ENCODE measurements at regions not wholly inside any gene's neighbourhood (a gene's known extent, or its start where the extent isn't known, plus 50 kb on each side); places are given as distances from the start of the nearest gene placed in this dataset.

DNA sequence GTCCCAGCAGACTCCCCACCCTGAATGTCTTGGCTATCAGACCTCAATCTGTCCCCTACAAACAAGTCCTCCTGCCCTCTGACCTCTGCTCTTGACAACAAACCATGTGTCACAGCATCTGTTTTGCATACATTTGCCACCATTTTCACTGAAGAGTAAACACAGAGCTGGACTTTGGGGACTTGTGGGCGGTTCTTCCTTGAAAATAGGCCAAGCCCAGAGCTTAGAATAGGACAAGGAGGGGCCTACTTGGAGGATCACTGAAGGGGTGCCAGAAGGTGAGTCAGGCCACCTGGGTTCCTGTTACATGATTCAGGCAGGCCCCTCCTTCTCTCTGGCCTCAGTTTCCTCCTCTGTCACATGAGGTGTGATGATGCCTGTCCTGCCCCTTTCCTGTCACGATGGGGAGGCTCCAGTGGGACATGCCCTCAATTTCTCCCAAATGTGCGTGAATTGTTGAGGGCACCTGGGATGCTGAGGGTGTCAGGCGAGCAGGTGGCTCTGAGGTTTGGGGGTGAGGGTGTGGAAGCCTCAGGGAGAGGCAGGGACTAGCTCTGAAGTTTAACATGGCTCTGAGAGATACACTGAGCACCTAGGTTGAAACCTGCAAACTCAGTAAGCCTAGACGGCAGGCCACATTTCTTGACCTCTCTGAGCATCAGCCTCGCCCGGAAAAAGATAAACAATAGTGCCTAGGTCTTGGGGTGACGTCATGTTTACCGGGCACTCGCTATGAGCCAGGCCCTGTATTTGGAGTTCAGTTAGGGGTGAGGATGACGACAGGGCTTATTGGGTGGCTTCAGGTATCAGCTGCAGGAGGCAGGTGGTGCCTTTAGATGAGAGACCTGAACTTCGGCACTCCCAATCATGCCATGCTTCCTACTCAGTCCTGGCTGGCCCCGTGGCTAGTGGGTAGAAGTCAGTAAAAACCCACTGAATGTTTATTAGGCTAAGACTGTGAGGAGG, 107.6 kb upstream of the PITX1 start:
- peaks cover 2% of the 10 kb centered on the region for H3K9me3 Mint-ChIP-seq
- DNase-seq (ENCODE audit: low spot score in 2 of 2) (no peak), ATAC-seq (ENCODE audit: low read depth) (no peak)
- H3K4me1 Mint-ChIP-seq = peaks cover 9% of the 10 kb centered on the region
- H3K36me3 Mint-ChIP-seq = no peaks in the 10 kb centered on the region
- no peak overlapping the region for H3K4me3 Mint-ChIP-seq
- H3K27ac Mint-ChIP-seq = no peak overlapping the region
- H3K27me3 Mint-ChIP-seq = peaks cover 7% of the 10 kb centered on the region

DNA sequence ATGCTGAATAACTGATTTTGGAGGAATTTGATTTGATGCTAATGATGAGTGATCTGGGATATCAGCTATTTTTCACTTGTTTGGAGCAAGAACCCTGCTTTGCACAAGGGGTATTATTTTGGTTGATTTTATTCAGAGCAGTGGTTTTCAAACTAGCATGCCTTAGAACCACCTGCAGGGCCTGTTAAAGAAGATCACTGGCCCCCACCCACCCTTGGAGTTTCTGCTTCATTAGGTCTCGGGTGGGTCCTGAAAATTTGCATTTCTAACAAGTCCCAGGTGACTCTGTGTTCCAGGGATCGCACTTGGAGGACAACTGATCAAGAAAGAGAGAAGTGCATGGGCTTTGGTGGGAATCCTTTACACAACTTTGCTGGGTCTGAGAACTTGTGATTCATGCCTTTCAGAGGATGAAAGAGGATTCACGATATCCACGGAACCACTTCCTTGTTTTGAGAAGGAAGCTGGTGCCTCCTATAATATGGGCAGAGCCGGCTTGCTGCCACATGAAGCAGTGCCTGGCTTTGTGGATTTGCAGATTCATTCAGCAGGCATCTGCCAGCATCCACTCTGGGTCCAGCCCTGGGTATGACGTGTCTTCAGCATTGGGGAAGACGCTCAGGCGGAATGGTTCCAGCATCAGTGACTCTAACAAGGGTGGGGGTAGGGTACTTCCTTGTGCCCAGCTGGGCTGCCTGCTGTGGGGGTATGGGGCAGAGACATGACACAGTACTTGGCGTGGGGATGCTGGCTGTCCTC, 106.6 kb upstream of the PITX1 start:
- H3K36me3 Mint-ChIP-seq = no peaks in the 10 kb centered on the region
- H3K27me3 Mint-ChIP-seq = peaks cover 13% of the 10 kb centered on the region
- peak; percentile 15 for ATAC-seq (ENCODE audit: low read depth)
- no peak overlapping the region for H3K27ac Mint-ChIP-seq
- no peak overlapping the region for H3K4me3 Mint-ChIP-seq
- no peak for DNase-seq (ENCODE audit: low spot score in 2 of 2)
- peaks cover 2% of the 10 kb centered on the region for H3K9me3 Mint-ChIP-seq
- peaks cover 9% of the 10 kb centered on the region for H3K4me1 Mint-ChIP-seq

DNA sequence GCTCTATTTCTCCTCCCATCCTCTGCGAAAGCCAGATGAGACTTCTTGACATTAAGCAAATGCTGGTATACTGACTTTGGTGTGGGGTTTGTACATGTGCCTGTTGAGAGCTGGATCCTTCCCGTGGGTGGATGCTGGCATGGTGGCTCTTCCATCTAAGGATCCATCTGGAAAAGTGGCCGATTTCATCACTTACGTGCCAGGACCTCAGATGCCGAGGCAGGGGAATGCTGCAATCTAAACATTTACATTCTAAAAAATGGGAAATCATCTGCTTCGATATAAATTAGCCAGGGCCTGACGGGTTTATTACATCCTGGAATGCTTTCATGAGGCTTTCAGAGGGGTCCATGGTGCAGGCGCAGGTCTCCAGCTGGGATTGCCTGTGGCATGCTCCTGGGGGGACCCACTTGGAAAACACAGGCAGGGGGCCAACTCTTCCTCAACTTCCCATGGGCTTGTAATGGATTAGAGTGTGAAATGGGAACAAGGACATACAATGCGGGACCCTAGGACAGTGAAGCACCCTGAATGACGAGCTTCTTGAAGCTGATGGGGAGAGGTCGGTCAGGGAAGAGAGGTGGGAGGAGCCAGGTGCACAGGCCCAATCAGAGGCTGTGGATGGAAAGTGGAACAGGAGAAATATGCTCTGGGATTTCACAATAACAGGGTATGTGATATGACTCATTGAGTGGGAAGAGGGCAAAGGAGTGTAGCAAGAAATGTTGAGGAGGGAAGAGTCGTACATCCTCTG, 105.5 kb upstream of the PITX1 start:
- Mint-ChIP-seq H3K4me3 (no peak overlapping the region), H3K27ac (no peak overlapping the region), H3K9me3 (peaks cover 2% of the 10 kb centered on the region), H3K27me3 (peaks cover 17% of the 10 kb centered on the region), H3K4me1 (peaks cover 9% of the 10 kb centered on the region), H3K36me3 (no peaks in the 10 kb centered on the region)
- DNase-seq (ENCODE audit: low spot score in 2 of 2) = no peak
- no peak for ATAC-seq (ENCODE audit: low read depth)

DNA sequence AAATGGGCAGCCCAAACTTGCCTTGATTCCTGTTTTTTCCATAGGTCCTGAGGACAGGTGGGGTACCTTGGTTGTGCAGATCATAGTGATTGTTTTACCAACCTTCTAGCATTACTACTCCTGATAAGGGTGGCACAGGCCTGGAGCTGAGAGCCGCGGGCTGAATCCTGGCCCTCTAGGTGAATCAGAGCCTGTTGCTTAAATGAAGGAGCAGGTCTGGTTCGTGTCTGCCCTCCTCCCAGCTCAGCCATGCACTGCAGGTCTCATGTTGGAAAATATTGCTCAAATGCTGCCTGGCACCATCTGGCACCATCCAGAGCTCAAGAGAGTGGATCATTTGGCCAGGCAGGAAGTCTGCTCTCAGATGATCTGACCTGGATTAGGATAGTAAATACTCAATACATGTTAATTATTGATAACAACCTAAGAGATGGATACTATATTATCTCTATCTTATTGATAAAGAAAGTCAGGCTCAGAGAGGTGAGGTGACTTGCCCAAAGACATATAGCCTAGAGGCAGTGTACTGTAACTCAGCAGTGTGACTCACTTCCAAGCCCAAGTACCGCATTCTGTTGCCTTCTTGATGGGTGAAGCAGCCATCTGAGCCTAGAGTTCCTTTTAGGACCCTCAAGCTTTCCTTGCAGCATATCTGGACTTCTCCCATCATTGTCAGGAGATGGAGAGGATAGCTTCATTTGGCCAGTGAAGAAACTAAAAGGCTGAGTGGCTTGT, 104.3 kb upstream of the PITX1 start:
- ATAC-seq (ENCODE audit: low read depth) (no peak), DNase-seq (ENCODE audit: low spot score in 2 of 2) (no peak)
- Mint-ChIP-seq H3K4me3 (no peak overlapping the region), H3K4me1 (peaks cover 9% of the 10 kb centered on the region), H3K36me3 (no peaks in the 10 kb centered on the region), H3K27ac (no peak overlapping the region), H3K9me3 (no peaks in the 10 kb centered on the region), H3K27me3 (peaks cover 21% of the 10 kb centered on the region)

DNA sequence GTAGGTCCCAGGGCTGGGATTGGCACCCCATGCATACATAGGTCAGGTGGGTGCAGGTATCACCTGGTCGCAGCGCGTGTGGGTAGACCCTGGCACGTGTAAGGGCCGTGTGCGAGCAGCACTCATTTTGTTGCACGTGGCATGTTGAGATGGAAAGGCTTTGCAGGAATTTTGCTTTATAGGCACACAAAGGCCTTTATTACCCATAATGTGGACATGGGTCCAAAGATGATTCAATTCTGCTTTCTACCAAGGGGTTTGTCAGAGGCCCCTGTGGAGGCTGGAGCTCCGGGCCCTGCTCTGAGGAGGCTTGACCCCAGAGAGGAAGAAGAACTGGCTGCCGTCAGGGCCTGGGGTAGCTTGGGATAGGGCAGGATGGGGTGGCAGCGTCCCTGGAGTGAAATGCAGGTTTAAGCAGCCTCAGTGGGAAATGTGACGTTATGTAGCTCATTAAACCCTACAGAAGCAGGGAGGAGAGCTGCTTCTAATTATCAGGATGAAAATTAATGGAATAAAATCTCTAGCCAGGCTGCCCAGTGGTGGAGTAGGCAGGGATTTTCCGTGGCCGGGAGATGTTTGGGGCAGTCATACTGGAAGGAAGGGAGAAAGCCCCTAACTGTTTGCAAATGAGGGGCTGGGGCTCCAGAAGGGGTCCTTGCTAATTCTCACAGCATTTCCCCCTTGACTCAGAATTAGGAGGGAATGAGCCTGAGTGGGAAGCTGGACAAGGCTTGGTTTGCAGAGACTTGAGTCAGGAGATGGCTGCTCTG, 103.3 kb upstream of the PITX1 start:
- no peak overlapping the region for H3K4me3 Mint-ChIP-seq
- DNase-seq (ENCODE audit: low spot score in 2 of 2) (no peak), ATAC-seq (ENCODE audit: low read depth) (no peak)
- H3K36me3 Mint-ChIP-seq = no peaks in the 10 kb centered on the region
- peaks cover 9% of the 10 kb centered on the region for H3K4me1 Mint-ChIP-seq
- H3K27ac Mint-ChIP-seq = no peak overlapping the region
- no peaks in the 10 kb centered on the region for H3K9me3 Mint-ChIP-seq
- H3K27me3 Mint-ChIP-seq = peaks cover 24% of the 10 kb centered on the region

DNA sequence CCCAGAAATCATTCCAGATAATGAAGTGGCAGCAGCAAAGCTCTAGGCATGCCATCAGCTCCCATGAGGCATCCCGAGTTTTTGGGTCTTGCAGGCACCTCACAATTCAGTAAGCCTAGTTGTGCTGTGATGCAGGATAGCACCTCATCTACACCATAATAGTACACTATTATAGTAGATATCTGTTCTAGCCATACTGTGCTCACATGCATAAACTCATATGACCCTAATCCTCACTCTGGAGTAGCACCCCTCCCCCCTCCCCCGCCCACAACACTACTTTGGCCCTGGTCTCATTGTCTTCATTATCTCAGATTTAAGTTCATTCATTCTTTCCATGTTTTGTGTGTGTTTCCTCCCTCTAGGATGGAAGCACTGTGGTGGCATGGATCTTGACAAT, 102.5 kb upstream of the PITX1 start:
- no peaks in the 10 kb centered on the region for H3K36me3 Mint-ChIP-seq
- H3K27me3 Mint-ChIP-seq = peaks cover 25% of the 10 kb centered on the region
- peaks cover 9% of the 10 kb centered on the region for H3K4me1 Mint-ChIP-seq
- H3K4me3 Mint-ChIP-seq = no peak overlapping the region
- H3K9me3 Mint-ChIP-seq = no peaks in the 10 kb centered on the region
- no peak overlapping the region for H3K27ac Mint-ChIP-seq
- no peak for DNase-seq (ENCODE audit: low spot score in 2 of 2)
- no peak for ATAC-seq (ENCODE audit: low read depth)

DNA sequence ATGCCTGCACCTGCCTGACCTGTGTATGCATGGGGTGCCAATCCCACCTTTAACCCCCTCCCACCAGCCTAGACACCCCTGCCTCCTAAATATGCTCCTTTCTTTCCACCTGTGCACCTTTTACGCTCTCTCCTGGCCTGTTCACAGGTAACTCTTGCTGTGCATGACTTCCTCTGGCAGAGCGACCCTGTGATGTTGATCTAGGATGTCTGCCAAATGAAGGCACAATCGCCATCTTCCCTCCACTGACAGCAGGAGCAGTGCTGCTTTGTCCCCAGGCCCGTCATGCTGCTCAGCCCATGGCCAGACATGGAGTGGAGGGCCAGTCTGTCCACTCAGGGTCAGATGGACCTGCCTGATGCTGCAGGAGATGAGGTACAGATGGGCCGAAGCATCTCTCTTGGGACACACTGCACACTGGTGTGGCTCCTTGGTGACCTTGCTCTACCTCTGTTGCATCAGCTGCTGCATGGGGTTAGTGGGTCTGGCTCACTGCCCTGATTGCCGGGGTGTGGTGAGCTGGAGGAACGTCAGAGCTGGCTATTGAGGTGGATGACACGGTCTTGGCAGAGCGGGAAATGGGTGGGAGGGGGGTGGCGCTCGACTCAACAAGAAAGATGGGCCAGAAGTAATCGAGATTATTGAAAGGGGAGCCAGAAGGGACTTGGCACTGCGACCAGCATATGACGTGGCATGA, 101.7 kb upstream of the PITX1 start:
- no peak overlapping the region for H3K4me3 Mint-ChIP-seq
- H3K4me1 Mint-ChIP-seq = peaks cover 9% of the 10 kb centered on the region
- no peaks in the 10 kb centered on the region for H3K36me3 Mint-ChIP-seq
- ATAC-seq (ENCODE audit: low read depth) (no peak), DNase-seq (ENCODE audit: low spot score in 2 of 2) (no peak)
- no peaks in the 10 kb centered on the region for H3K9me3 Mint-ChIP-seq
- no peak overlapping the region for H3K27ac Mint-ChIP-seq
- peaks cover 25% of the 10 kb centered on the region for H3K27me3 Mint-ChIP-seq

DNA sequence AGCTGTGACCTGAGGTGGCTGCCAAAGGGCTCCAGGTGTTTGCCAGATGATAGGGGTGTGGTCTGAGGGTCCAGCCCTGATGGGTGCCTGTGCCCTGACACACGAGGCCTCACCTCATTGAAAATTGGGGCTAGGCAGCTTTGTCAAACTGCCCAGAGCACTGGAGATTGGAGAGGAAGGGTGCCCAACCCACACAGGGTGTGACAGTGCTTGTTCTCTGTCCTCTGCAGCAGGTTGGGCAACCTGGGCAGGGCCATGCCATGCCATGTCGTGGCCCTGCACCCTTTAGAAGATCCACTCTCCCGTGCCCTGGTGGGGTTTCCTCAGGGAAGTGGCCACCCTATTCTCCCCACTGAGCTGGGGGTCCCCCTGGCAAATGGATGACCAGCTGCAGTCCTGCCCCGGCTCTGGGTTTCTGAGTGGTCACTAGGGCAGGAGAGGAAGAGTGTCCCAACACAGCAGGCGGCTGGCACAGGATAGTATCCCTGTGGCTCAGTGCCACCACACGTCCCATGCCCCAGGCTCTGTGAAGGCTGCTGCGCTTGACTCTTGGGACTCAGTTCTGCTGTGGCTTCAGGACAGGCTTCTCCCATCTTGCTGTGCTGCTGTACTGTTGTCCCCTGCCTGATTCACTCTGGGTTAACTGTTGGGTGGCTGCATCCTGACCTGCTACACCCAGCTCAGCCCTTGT, 100.8 kb upstream of the PITX1 start:
- Mint-ChIP-seq H3K9me3 (no peaks in the 10 kb centered on the region), H3K36me3 (no peaks in the 10 kb centered on the region), H3K27ac (no peak overlapping the region), H3K4me3 (no peak overlapping the region), H3K27me3 (peaks cover 30% of the 10 kb centered on the region), H3K4me1 (peaks cover 7% of the 10 kb centered on the region)
- DNase-seq (ENCODE audit: low spot score in 2 of 2) (no peak), ATAC-seq (ENCODE audit: low read depth) (no peak)

DNA sequence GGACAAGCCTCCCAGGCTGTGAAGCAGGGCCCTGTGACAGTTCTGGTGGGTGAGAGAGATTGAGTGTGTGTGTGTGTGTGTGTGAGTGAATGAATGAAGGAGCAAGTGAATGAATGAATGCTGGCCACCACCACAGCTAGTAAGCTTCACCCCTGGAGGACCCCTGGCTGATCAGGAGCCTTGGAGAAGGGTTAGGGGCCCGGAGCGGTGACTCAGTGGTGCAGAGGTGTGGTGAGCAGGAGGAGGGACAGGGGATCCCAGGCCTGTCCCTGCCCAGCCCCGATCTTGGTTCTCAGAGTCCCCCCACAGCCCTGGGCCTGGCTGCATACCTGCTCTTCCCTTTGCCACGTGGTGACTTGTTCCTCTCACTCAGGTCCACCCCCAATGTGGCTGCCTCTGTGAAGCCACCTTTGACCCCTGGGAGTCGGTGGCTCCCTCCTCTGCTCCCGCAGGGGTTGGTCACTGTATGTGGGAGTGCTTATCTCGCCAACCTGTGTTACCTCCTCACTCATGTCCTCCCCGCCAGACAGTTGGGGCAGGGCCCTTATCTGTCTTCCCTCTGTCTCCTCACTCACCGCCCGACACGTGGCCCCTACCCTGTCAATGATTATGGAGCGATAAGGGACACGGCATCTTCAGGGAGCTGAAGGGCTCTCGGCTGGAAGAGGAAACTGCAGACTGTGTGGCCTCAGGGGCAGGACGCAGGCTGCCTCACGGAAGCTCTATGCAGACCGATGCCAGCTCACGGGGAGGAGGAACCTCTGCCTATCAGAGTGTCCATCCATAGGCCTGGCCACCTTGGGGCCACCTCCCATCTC, 99.9 kb upstream of the PITX1 start:
- ATAC-seq (ENCODE audit: low read depth) (no peak), DNase-seq (ENCODE audit: low spot score in 2 of 2) (no peak)
- peaks cover 9% of the 10 kb centered on the region for H3K4me1 Mint-ChIP-seq
- H3K27ac Mint-ChIP-seq = no peak overlapping the region
- no peaks in the 10 kb centered on the region for H3K36me3 Mint-ChIP-seq
- peaks cover 28% of the 10 kb centered on the region for H3K27me3 Mint-ChIP-seq
- no peak overlapping the region for H3K4me3 Mint-ChIP-seq
- H3K9me3 Mint-ChIP-seq = no peaks in the 10 kb centered on the region

DNA sequence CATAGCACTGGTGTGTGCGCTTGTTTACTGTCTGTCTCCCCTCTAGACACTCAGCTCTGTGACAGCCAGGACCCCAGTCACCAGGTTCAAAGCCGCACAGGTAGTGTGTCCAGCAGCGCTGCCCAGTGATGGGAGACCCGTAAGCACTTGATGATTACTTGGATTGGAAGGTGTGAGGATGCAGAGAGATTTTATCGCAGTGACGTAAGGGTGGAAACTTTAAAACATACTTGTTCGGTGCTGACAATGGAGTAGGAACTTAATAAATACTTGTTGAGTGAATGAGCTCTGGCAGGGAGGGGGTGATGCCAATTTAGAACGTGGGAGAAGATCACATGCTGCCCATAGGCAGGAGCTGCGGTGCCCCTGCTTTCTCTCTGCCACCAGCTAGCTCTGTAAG, 99.2 kb upstream of the PITX1 start:
- ATAC-seq (ENCODE audit: low read depth) (no peak), DNase-seq (ENCODE audit: low spot score in 2 of 2) (no peak)
- Mint-ChIP-seq H3K9me3 (no peaks in the 10 kb centered on the region), H3K4me3 (no peak overlapping the region), H3K4me1 (peaks cover 9% of the 10 kb centered on the region), H3K27ac (no peak overlapping the region), H3K36me3 (no peaks in the 10 kb centered on the region), H3K27me3 (peaks cover 28% of the 10 kb centered on the region)

DNA sequence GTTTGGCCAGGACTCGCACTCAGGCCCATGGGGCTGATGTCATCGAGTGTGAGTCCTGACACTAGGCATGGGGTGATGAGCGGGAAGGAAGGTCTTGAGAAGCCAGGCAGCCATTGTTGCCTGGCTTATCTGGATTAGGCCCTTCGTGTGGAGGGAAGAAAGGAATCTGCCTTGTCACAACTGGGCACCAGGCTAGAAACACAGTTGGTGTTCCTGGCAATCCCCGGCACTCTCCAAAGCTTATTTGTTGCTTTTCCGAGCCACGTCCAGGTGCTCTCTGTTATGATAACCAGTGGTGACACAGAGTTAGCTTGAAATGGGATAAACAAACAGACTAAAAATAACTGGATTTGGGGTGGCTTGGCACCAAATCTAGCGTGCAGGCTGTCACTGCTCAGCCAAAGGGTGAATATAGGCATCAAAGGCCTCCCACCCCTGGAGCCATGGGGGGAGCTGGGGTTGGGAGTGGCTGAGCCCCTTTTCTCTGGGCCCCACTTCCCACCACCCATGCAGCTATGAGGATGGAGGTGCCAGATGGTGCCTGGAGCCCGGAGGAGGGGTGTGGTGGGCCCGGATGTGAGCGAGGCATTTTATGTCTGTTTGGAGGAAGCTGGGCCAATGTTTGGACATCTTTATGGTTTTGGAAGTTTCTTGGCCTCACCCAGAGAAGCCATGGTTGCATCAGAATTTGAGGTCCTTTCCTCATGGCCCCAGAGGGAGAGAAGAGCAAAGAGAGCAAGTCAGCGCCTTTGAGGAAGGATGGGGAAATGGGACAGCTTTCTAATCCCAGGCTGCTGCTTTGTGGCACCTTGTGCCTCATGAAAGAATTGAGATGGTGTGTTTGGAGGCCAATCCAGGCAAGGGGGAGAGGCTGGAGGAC, 98.0 kb upstream of the PITX1 start:
- peaks cover 9% of the 10 kb centered on the region for H3K4me1 Mint-ChIP-seq
- H3K36me3 Mint-ChIP-seq = no peaks in the 10 kb centered on the region
- no peaks in the 10 kb centered on the region for H3K9me3 Mint-ChIP-seq
- H3K27ac Mint-ChIP-seq = no peak overlapping the region
- DNase-seq (ENCODE audit: low spot score in 2 of 2) = no peak
- ATAC-seq (ENCODE audit: low read depth) = no peak
- H3K4me3 Mint-ChIP-seq = no peak overlapping the region
- H3K27me3 Mint-ChIP-seq = peaks cover 28% of the 10 kb centered on the region
